Hepatocyte (in vitro differentiated cells): ENCODE measurements at regions not wholly inside any gene's neighbourhood (a gene's known extent, or its start where the extent isn't known, plus 50 kb on each side); places are given as distances from the start of the nearest gene placed in this dataset.

Experiments
- DNase-seq: peaks from one replicate; pipeline ENCODE4 v3.0.0-alpha.2; 2016; ENCODE audit warnings: low spot score
- H2AFZ ChIP-seq: fragments of 200-600 bp; sonication (generic); 2 replicates; pipeline ENCODE4 v1.6.0; 2016; ENCODE audit warnings: antibody characterized with exemption, mild to moderate bottlenecking
- H3K27ac ChIP-seq: fragments of 200-600 bp; sonication (generic); 2 replicates; pipeline ENCODE4 v1.5.1; 2016; ENCODE audit warnings: mild to moderate bottlenecking
- H3K27me3 ChIP-seq: fragments of 200-600 bp; sonication (generic); 2 replicates; pipeline ENCODE4 v1.6.1; 2016
- H3K36me3 ChIP-seq: fragments of 200-600 bp; sonication (generic); replicated peaks from 2 replicates; pipeline ENCODE4 v1.5.1; 2016; ENCODE audit warnings: low read depth; ENCODE audit not compliant: insufficient read depth
- H3K4me1 ChIP-seq: fragments of 200-600 bp; sonication (generic); 2 replicates; pipeline ENCODE4 v1.5.1; 2016; ENCODE audit warnings: mild to moderate bottlenecking, moderate library complexity; ENCODE audit not compliant: insufficient read depth
- H3K4me2 ChIP-seq: fragments of 200-600 bp; sonication (generic); 2 replicates; pipeline ENCODE4 v1.6.0; 2016
- H3K4me3 ChIP-seq: fragments of 200-600 bp; sonication (generic); 2 replicates; pipeline ENCODE4 v1.5.1; 2016; ENCODE audit warnings: mild to moderate bottlenecking
- H3K79me2 ChIP-seq: fragments of 200-600 bp; sonication (generic); 2 replicates; pipeline ENCODE4 v1.6.0; 2017; ENCODE audit warnings: mild to moderate bottlenecking
- H3K9me2 ChIP-seq: fragments of 200-600 bp; sonication (generic); replicated peaks from 2 replicates; pipeline ENCODE4 v1.6.0; 2017; ENCODE audit warnings: mild to moderate bottlenecking; ENCODE audit not compliant: insufficient read depth
- H3K9me3 ChIP-seq: fragments of 200-600 bp; sonication (generic); 2 replicates; pipeline ENCODE4 v1.5.1; 2016; ENCODE audit warnings: low read depth, mild to moderate bottlenecking
- H4K20me1 ChIP-seq: fragments of 200-600 bp; sonication (generic); 2 replicates; pipeline ENCODE4 v1.6.0; 2016; ENCODE audit warnings: mild to moderate bottlenecking; ENCODE audit not compliant: insufficient read depth, poor library complexity, severe bottlenecking
- EZH2 ChIP-seq: fragments of 200-600 bp; sonication (generic); IDR thresholded peaks from 2 replicates; pipeline ENCODE4 v1.6.1; 2016; ENCODE audit warnings: antibody characterized with exemption, mild to moderate bottlenecking, borderline replicate concordance
- EZH2phosphoT487 ChIP-seq: fragments of 200-600 bp; sonication (generic); IDR thresholded peaks from one replicate; pipeline ENCODE4 v1.6.1; 2018; ENCODE audit warnings: antibody characterized with exemption, mild to moderate bottlenecking, low read depth, moderate library complexity; ENCODE audit not compliant: unreplicated experiment, severe bottlenecking
- WGBS: methylation state at CpG from one replicate; pipeline ENCODE4 v1.1.6; 2016; ENCODE audit warnings: low lambda C conversion rate; ENCODE audit errors: missing lambda C conversion rate; 5-methylcytosine and 5-hydroxymethylcytosine counted together
- TF ChIP-seq, protein P1 (sequence below): fragments of 200-600 bp; sonication (generic); IDR thresholded peaks from 2 replicates; pipeline ENCODE4 v1.5.1; 2016; ENCODE audit warnings: antibody characterized with exemption, mild to moderate bottlenecking; ENCODE audit not compliant: poor library complexity

DNA sequence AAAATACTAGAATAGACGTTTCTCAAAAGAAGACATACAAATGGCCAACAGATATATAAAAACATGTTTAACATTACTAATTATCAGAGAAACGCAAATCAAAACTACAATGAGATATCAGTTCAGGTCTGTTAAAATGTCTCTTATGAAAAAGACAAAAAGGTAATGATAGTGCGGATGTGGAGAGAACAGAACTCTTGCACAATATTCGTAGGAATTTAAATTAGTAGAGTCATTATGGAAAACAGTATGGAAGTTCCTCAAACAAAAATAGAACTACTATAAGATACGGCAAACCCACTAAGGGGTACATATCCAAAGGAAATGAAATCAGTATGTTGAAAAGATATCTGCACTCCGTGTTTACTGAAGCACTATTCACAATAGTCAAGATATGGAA lies 167.5 kb upstream of the CWC22 start:
- Histone ChIP-seq H2AFZ (no peak overlapping the region), H3K36me3 (no peaks in the 10 kb centered on the region), H3K9me2 (no peaks in the 10 kb centered on the region), H3K27me3 (no peaks in the 10 kb centered on the region), H3K4me2 (no peak overlapping the region), H3K9me3 (no peaks in the 10 kb centered on the region), H4K20me1 (no peaks in the 10 kb centered on the region), H3K27ac (no peak overlapping the region), H3K4me3 (no peak overlapping the region), H3K79me2 (no peaks in the 10 kb centered on the region), H3K4me1 (no peaks in the 10 kb centered on the region)
- DNase-seq: no peak
- 95% methylated on average over 6 of the region's 6 CpGs for WGBS
- TF ChIP-seq EZH2 (no peak), EZH2phosphoT487 (no peak)
- TF ChIP-seq, protein P1, sequence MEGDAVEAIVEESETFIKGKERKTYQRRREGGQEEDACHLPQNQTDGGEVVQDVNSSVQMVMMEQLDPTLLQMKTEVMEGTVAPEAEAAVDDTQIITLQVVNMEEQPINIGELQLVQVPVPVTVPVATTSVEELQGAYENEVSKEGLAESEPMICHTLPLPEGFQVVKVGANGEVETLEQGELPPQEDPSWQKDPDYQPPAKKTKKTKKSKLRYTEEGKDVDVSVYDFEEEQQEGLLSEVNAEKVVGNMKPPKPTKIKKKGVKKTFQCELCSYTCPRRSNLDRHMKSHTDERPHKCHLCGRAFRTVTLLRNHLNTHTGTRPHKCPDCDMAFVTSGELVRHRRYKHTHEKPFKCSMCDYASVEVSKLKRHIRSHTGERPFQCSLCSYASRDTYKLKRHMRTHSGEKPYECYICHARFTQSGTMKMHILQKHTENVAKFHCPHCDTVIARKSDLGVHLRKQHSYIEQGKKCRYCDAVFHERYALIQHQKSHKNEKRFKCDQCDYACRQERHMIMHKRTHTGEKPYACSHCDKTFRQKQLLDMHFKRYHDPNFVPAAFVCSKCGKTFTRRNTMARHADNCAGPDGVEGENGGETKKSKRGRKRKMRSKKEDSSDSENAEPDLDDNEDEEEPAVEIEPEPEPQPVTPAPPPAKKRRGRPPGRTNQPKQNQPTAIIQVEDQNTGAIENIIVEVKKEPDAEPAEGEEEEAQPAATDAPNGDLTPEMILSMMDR: no peak

DNA sequence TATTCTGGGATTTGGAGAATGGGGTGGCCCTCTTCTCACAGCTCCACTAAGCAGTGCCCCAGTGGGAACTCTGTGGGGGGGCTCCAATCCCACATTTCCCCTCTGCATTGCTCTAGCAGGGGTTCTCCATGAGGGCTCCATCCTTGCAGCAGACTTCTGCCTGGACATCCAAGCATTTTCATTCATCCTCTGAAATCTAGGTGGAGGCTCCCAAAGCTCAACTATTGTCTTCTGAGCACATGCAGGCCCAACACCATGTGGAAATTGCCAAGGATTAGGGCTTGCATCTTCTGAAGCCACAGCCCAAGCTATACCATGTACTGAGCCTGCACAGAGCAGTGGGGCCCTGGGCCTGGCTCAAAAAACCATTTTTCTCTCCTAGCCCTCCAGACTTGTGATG lies 162.4 kb upstream of the CWC22 start:
- Histone ChIP-seq H3K9me2 (no peaks in the 10 kb centered on the region), H3K79me2 (no peaks in the 10 kb centered on the region), H3K4me1 (no peaks in the 10 kb centered on the region), H3K4me3 (no peak overlapping the region), H3K27ac (no peak overlapping the region), H3K27me3 (no peaks in the 10 kb centered on the region), H3K4me2 (no peak overlapping the region), H2AFZ (no peak overlapping the region), H4K20me1 (no peaks in the 10 kb centered on the region), H3K9me3 (no peaks in the 10 kb centered on the region), H3K36me3 (no peaks in the 10 kb centered on the region)
- no peak for DNase-seq
- TF ChIP-seq EZH2phosphoT487: no peak
- TF ChIP-seq, protein P1: no peak

DNA sequence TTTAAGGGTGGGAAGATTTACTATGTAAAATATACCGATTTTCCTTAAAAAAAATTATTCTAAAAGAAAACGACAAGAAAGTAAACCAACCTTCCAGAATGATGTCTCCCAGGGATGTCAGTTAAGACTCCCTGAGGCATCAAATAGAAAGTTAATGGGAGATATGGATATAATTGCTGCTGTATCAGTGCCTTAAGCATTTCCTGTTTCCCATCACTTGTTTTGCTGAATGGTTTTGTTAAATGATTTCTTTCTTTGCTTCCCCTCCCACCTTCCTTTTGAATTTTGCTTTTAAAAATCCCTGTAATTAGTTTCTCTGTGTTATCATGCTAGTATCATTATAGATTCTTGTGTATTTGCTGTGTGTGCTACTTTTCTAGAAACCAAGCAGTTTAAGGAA lies 154.3 kb upstream of the CWC22 start:
- Histone ChIP-seq H3K4me3 (no peak overlapping the region), H3K9me3 (no peaks in the 10 kb centered on the region), H3K27ac (no peak overlapping the region), H3K27me3 (no peaks in the 10 kb centered on the region), H3K36me3 (no peaks in the 10 kb centered on the region), H3K4me1 (no peaks in the 10 kb centered on the region), H2AFZ (no peak overlapping the region), H4K20me1 (no peaks in the 10 kb centered on the region), H3K9me2 (no peaks in the 10 kb centered on the region), H3K4me2 (no peak overlapping the region), H3K79me2 (no peaks in the 10 kb centered on the region)
- WGBS: 94% methylated on average over 2 of the region's 2 CpGs
- DNase-seq: no peak
- TF ChIP-seq EZH2 (no peak), EZH2phosphoT487 (no peak)
- TF ChIP-seq, protein P1: no peak

DNA sequence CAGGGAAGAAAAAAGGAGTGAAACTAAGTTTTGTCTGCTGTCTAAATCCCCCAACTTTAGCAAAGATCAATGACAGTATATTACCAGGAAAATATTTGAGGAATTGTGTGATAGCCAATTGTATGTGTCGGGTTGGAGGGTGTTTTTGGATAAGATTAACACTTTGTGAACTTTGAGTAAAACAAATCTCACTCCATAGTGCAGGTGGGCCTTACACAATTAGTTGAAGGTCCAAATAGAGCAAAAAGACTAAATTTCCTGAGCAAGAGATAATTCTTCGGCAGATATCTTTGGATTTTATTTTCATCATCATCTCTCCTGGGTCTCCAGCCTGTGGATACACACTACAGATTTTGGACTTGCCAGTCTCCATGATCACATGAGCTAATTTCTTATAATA lies 152.8 kb upstream of the CWC22 start:
- no peaks in the 10 kb centered on the region for H3K9me3 ChIP-seq
- no peak overlapping the region for H3K27ac ChIP-seq
- no peak overlapping the region for H3K4me2 ChIP-seq
- H3K36me3 ChIP-seq: no peaks in the 10 kb centered on the region
- WGBS: 88% methylated on average over 2 of the region's 2 CpGs
- no peaks in the 10 kb centered on the region for H3K27me3 ChIP-seq
- no peak overlapping the region for H2AFZ ChIP-seq
- no peaks in the 10 kb centered on the region for H4K20me1 ChIP-seq
- no peak overlapping the region for H3K4me3 ChIP-seq
- no peaks in the 10 kb centered on the region for H3K79me2 ChIP-seq
- TF ChIP-seq EZH2 (no peak), EZH2phosphoT487 (no peak)
- TF ChIP-seq, protein P1: no peak
- no peaks in the 10 kb centered on the region for H3K9me2 ChIP-seq
- H3K4me1 ChIP-seq: no peaks in the 10 kb centered on the region
- no peak for DNase-seq
